ENCODE measurements at regions not wholly inside any gene's neighbourhood (a gene's known extent, or its start where the extent isn't known, plus 50 kb on each side); places are given as distances from the start of the nearest gene placed in this dataset.

DNA sequence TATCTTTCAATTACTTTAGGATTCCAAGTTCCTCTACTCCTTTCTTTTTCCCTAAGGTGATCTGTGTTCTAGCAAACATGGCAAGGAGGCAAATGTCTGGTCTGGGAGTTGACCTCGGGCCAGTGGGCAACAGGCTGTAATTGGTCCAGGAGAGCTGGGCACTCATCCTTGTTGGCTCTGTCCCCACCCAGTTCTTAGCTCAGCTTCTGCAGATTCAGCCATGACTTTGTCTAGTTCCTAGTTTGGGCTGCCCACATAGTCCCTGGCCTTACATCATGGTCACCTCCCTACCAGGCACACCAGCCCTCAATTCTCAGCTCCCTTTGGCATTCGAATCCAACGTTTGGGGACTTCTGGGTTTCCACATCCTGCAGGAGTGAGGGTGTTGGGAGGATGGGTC, 92.1 kb upstream of the DAP start:
- no peak for DNase-seq

DNA sequence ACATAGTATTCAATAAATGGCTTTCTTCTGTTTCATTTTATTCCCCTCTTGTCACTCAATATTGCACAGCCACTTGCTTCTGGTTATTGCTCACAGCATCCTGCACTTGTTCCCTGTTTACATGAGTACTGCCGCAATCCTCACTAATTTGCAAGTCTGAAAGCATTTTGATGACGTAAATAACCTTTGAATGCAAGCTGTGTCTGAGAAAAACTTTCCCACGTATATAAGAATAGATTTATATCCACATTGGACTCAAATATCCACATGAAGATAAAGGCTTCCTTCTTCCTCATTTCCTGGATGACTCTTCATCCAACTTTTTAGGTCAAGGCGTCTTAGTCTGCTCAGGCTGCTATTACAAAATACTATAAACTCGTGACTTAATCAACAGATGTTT, 88.2 kb upstream of the DAP start:
- DNase-seq: no peak

DNA sequence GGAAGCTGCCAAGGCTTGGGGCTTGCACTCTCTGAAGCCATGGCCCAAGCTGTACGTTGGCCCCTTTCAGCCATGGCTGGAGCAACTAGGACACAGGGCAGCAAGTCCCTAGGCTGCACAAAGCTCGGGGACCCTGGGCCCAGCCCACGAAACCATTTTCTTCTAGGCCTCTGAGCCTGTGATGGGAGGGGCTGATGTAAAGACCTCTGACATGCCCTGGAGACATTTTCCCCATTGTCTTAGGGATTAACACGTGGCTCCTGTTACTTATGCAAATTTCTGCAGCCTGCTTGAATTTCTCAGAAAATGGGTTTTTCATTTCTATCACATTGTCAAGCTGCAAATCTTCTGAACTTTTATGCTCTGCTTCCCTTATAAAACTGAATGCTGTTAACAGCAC, 83.0 kb upstream of the DAP start:
- no peak for DNase-seq

DNA sequence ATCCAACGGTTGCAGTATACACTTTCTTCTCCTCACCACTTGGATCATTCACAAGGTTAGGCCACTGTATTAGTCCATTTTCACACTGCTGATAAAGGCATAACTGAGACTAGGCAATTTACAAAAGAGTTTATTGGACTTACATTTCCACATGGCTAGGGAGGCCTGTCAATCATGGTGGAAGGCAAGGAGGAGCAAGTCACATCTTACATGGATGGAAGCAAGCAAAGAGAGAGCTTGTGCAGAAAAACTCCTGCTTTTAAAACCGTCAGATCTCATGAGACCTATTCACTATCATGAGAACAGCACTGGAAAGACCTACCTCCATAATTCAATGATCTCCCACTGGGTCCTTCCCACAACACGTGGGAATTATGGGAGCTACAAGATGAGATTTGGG, 81.8 kb upstream of the DAP start:
- no peak for DNase-seq

DNA sequence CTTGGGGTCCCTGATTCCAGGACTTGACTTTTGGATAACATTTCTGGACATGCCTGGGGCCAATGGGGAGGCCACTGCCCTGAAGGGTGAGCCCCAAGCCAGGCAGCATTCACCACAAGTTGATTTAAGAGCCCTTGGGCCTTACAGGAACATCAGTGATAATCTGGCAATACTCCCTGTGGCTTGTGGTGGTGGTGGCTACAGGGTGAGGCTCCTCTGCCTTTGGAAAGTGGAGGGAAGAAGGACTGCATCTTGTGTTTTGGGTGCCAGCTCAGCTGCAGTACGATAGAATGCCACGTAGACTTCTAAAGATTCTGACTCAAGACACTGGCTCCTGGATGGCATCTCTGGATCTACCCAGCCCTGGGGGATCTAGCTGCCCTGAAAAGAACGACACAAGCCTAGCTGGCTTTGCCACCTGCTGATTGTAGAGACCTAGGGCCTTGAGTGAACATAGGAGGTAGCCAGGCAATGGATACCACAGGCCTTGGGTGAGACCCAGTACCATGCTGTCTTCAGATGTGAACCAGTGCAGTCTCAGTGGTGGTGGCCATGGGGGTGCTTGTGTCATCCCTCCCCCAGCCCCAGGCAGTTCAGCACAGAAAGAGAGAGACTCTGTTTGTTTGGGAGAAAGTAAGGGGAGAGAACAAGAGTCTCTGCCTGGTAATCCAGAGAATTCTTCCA, 79.0 kb upstream of the DAP start:
- DNase-seq: no peak

DNA sequence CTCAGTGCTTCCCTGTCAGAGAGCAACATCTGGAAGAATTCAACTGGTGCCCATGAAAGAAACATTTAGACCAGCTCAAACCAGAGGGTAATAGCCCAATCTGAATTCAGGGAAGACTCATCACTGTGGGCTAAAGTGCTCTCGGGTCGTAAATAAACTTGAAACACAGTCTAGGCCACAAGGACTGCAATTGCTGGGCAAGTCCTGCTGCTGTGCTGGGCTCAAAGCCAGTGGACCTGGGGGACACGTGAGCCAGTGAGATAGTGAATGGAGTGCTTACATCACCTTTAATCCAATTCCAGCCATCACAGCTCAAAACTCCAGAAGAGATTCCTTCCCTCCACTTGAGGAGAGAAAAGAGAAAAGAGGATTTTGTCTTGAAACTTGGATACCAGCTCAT, 78.1 kb upstream of the DAP start:
- DNase-seq: no peak

DNA sequence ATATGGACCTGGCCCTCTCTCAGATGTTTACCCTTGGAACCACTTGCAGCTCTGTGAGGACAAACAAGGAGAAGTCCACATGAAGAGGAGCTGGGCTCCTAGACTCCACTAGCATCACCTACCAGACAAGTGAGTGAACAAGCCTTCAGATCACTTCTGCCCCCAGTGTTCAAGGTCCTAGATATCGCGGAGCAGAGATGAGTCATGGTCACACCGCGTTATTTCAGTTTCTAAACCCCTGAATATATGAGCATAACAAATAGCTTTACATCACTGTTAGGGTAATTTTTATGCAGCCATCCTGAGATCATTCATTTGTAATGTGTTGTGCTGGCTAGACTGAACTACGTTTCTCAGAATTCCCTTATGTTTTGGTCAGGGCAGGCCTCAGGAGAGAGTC, 77.0 kb upstream of the DAP start:
- DNase-seq: no peak

DNA sequence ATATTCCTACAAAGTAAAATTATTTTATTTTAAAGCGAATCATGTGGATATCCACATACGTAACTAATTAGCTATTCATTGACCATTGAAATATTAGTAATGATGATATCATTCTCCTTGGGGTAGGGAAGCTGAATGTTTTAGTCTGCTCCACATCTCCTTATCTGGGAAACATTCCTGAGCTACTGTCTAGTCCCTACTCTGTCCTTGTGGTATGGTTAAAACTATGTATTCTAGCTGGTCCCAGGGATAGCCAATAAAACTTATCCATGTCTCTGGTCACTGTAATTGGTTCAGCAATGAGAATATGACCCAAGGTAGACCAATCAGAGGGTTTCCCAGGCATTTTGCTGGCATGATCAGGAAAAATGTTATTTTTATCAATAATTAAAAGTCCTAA, 76.0 kb upstream of the DAP start:
- DNase-seq: no peak

DNA sequence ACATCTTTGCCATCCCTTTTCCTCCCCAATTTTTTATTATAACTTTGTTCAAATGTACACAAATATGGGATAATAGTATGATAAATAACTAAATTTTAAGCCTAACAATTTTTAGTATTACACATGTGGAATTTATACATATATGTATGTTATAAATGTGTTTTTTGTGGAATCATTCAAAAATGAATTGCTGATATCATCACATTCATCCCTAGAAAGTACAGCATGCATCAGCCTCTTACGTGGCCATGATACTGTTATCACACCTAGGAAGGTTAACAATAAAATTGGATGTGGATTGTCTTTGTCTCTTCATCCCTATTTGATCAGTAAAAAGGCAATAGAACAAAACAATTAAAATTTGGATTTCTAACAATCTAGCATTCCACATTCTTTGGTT, 73.7 kb upstream of the DAP start:
- no peak for DNase-seq

DNA sequence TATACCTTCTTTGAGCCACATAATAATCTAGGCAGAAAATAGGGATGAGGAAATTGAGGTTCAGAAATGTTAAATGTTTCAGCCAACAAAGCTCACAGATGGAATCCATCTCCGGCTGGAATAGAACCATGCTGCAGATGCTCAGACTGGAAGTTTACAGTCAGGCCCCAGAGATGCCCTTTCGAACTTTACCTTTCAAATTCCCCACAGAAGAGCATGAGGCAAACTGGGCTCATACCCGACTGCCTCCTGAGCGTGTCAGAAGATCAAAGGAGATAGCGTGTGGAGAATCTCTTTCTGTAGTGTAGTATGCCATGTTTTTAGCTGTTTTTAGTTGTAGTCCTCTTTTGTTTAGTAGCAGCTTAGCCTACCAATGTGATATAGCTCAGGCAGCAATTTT, 72.0 kb upstream of the DAP start:
- DNase-seq: peak; percentile 33 to 82 (median 69)

DNA sequence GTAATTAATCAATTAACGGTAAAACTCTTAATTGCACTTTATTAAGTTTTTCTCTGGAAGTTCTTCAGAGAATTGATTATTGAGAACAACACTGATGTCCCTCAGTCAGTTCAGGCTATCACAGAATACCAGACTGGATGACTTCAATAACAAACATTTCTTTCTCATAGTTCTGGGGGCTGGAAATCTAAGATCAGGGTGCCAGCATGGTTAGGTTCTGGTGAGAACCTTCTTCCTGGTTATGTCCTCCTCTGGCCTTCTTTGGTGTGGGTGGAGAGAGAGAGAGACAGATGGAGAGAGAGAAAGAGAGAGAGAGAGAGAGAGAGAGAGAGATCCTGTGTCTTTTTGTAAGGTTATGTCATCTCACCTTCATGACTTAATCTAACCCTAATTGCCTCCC, 71.4 kb upstream of the DAP start:
- no peak for DNase-seq

DNA sequence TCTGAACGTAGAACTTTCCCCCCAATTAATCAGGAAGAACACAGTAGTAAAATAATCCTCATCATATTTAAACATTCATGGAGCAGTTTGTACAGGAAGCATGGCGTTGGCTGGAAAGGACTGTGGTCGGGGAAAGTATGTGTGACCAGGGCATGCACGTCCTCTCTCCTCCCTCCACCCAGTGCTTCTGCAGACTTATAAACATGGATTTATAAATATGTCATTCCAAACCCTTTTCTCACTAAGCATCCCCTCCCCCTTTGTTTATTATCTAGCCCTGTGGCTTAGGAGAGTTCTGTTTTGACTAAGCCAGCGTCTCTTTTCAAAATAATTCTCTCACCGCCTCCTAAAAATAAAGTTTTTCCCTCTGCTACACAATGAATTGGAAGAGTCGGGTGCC, 70.4 kb upstream of the DAP start:
- DNase-seq: peak in 1 of 3 donors; percentile 51

DNA sequence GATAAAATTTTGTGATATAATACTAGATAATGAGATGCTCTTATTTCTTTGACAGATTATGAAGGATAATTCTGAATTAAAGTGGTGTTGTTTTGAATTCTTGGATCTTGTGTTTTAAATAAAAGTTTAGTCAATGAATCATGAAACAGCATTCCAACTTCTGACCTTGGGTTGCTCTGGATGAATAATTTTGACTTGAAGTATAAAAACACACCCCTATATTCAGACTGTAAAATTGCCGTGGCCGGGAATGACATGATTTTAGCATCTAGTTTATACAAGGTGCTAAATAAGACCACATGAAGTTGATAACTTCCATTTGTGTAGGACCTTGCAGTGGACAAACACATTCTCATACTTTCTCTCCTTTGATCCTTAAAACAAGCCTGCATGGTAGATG, 67.2 kb upstream of the DAP start:
- no peak for DNase-seq

DNA sequence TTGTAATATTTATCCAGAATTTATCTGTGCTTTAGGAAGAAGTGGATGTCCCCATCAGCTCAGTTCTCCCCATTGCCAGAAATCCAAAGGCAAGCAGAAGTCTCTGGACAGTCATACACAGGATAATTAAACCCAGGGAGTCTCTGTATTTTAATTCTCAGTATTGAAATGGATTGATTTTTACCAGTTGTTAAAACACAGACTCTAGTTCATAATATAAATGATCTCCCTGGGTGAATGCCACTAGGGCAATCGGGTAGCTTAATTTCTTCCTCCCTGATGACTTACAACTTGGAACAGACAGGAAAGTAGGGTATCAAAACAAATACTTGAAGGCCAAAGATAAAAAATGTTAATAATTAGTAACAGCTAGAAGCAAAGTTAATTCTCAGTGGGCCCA, 66.5 kb upstream of the DAP start:
- no peak for DNase-seq

DNA sequence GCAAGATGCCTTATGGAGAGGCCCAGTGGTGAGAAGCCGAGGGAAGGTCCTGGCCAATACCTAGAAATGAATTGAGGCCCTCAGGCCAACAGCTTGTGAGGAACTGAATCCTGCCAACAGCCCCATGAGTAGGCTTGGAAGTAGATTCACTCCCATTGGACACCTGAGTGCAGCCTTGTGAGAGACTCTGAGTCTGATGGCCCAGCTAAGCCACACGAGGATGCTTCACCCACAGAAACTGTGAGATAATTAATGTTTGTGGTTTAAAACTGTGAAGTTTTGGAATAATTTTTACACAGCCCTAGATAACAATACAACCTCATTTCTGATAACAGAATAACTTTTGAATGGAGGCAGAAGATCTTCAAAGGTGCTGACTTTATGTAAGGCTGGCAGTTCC, 65.9 kb upstream of the DAP start:
- DNase-seq: no peak

DNA sequence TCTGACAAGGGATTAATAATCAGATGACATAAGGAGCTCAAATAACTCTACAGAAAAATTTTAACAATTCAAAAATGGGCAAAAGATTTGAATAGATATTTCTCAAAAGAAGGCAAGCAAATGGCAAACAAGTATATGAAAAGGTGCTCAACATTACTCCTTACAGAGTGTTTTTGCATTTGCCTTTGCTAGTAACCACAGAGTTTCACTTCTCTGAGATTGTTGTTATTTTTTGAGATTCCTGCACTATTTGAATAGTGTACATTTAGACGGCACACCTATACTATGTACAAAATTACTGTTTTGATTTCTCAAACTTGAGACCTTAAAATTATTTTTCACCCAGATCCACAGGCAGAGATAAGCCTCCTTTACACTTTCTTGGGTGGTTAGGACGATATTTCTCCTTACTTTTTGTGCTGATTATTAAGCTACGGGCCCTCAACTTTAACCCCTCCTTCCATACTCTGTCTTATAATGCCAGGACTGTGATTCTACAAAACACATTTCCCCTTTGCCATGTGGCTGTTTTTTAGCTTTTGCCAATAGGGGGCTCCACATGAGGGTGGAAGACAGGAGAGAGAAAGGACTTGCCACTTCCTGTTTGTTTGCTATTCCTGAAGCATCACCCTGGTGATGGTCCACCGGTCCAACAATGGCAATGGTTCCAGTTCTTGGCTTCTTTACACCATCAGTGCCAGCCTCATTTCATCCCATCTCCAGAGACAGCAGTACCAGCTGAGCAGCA, 65.0 kb upstream of the DAP start:
- no peak for DNase-seq

DNA sequence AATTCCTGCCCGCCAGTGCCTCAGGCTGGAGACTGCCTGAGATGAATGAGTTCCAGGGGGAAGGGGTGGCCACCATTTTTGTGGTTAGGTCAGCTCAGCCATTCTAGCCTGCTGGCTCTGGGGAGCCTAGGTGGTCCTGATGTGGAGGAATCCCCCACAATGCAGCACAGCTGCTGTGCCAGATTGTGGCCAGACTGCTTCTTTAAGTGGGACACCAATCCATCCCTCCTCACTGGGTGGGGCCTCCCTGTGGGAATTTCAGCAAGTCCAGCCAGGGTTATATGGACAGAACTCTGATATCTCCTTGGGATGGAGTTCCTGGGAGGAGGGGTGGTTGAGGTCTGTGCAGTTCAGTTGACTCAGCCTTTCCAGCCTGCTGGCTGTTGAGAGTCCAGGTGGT, 51.2 kb upstream of the DAP start:
- DNase-seq: no peak

Data from muscle of back (tissue), 3 donors.